A673 (cell line): ENCODE measurements at regions not wholly inside any gene's neighbourhood (a gene's known extent, or its start where the extent isn't known, plus 50 kb on each side); places are given as distances from the start of the nearest gene placed in this dataset.

Experiments used
- BruUV-seq: library from RNA; stranded (reverse); fragments of 400-500 nt; replicated peaks from 2 replicates; lab custom pipeline; 2021; lab: Mats Ljungman, UMichigan
- CTCF ChIA-PET: fragments of 300-600 bp; sonication (Branson Sonifier 250); formaldehyde crosslinking; loops from one replicate; lab custom pipeline; 2022; ENCODE audit warnings: antibody characterized with exemption; lab: Charles Lee
- POLR2A ChIA-PET: fragments of 300-600 bp; sonication (Branson Sonifier 250); formaldehyde crosslinking; loops from one replicate; lab custom pipeline; 2022; ENCODE audit warnings: antibody characterized with exemption; ENCODE audit not compliant: low non-redundant PET; lab: Charles Lee
- DNase-seq: peaks from one replicate; pipeline ENCODE4 v3.0.0-alpha.2; 2015; ENCODE audit warnings: low spot score
- H3K27ac ChIP-seq: fragments of 200-600 bp; sonication (generic); 2 replicates; pipeline ENCODE4 v1.5.1; 2016; ENCODE audit warnings: mixed run types, low read depth, mild to moderate bottlenecking, mixed read lengths, antibody characterized with exemption, low read length; ENCODE audit not compliant: poor library complexity, severe bottlenecking
- H3K27me3 ChIP-seq: fragments of 200-600 bp; sonication (generic); replicated peaks from 2 replicates; pipeline ENCODE4 v1.6.1; 2017; ENCODE audit warnings: mixed run types, low read depth, mild to moderate bottlenecking, mixed read lengths, antibody characterized with exemption, low read length; ENCODE audit not compliant: insufficient read depth, poor library complexity
- H3K36me3 ChIP-seq: fragments of 200-600 bp; sonication (generic); 2 replicates; pipeline ENCODE4 v1.6.1; 2016; ENCODE audit warnings: mixed run types, mild to moderate bottlenecking, mixed read lengths, antibody characterized with exemption, low read length; ENCODE audit not compliant: insufficient read depth, poor library complexity, severe bottlenecking
- H3K4me1 ChIP-seq: fragments of 200-600 bp; sonication (generic); 2 replicates; pipeline ENCODE4 v1.6.1; 2017; ENCODE audit warnings: mixed run types, mild to moderate bottlenecking, mixed read lengths, antibody characterized with exemption, low read length; ENCODE audit not compliant: insufficient read depth, poor library complexity, severe bottlenecking
- H3K4me3 ChIP-seq: fragments of 200-600 bp; sonication (generic); 2 replicates; pipeline ENCODE4 v1.5.1; 2016; ENCODE audit warnings: low read depth, mixed run types, mild to moderate bottlenecking, mixed read lengths, low read length; ENCODE audit not compliant: poor library complexity, severe bottlenecking
- H3K9me3 ChIP-seq: fragments of 200-600 bp; sonication (generic); 2 replicates; pipeline ENCODE4 v1.6.1; 2016; ENCODE audit warnings: mixed run types, low read depth, mild to moderate bottlenecking, mixed read lengths, antibody characterized with exemption, low read length; ENCODE audit not compliant: poor library complexity, severe bottlenecking
- EZH2 ChIP-seq: fragments of 200-600 bp; sonication (generic); IDR thresholded peaks from 2 replicates; pipeline ENCODE4 v1.6.1; 2017; ENCODE audit warnings: borderline replicate concordance, low read depth, mild to moderate bottlenecking, mixed read lengths, antibody characterized with exemption, low read length; ENCODE audit not compliant: poor library complexity, severe bottlenecking
- intact Hi-C: fragments of 100-400 bp; cut with micrococcal nuclease; formaldehyde crosslinking; loops from one replicate; pipeline ENCODE4 v1.10.0; 2022; ENCODE audit not compliant: unreplicated experiment
- TF ChIP-seq, protein P1 (sequence below): fragments of 300-800, 200-600 bp; sonication (generic); conservative IDR thresholded peaks from 2 replicates; pipeline ENCODE4 v1.5.1; 2017; ENCODE audit warnings: low read depth, mild to moderate bottlenecking, antibody characterized with exemption, low read length, moderate library complexity, mixed read lengths

DNA sequence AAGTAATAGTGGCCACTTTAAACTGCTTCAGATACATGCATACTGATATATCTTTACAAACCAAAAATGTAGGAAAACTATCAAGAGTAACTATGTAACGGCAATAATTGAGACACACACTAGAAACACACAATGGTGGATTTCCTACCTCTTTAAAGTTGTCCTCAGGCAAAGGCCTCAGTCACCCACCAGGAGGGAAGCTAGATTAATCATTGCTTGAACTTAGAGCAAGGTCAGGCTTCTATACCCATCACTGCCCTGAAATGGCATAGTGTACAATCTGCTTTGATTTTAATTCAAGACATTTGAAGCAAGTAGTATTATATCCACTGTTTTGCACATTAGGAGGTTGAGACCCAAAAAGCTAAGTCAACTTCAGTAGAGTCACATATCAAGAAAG lies 110.9 kb downstream of the AREG start:
- ChIA-PET POLR2A (no interaction called here), CTCF (no interaction called here)
- Histone ChIP-seq H3K27me3 (no peaks in the 10 kb centered on the region), H3K4me3 (no peak overlapping the region), H3K36me3 (no peaks in the 10 kb centered on the region), H3K27ac (no peak overlapping the region), H3K4me1 (no peaks in the 10 kb centered on the region), H3K9me3 (no peaks in the 10 kb centered on the region)
- DNase-seq = no peak
- intact Hi-C loops = no loop called here
- BruUV-seq = no TSS peak
- TF ChIP-seq EZH2 = no peak
- TF ChIP-seq, protein P1, sequence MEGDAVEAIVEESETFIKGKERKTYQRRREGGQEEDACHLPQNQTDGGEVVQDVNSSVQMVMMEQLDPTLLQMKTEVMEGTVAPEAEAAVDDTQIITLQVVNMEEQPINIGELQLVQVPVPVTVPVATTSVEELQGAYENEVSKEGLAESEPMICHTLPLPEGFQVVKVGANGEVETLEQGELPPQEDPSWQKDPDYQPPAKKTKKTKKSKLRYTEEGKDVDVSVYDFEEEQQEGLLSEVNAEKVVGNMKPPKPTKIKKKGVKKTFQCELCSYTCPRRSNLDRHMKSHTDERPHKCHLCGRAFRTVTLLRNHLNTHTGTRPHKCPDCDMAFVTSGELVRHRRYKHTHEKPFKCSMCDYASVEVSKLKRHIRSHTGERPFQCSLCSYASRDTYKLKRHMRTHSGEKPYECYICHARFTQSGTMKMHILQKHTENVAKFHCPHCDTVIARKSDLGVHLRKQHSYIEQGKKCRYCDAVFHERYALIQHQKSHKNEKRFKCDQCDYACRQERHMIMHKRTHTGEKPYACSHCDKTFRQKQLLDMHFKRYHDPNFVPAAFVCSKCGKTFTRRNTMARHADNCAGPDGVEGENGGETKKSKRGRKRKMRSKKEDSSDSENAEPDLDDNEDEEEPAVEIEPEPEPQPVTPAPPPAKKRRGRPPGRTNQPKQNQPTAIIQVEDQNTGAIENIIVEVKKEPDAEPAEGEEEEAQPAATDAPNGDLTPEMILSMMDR = no peak

DNA sequence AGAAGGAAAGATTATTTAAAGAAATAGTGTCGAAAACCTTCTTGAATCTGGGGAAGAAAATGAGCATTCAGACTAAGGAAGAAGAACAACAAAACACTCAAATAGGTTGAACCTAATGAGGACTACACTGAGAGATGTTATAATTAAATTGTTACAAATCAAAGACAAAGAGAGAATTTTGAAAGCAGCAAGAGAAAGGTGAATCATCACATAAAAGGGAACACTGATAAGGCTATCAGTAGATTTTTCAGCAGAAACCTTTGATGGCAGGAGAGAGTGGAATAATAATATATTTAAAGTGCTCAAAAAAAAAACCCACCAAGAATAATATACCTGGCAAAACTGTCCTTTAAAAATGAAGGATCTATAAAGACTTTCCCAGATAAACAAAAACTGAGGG lies 114.9 kb downstream of the AREG start:
- DNase-seq = no peak
- intact Hi-C loops = no loop called here
- Histone ChIP-seq H3K27me3 (no peaks in the 10 kb centered on the region), H3K4me1 (no peaks in the 10 kb centered on the region), H3K9me3 (no peaks in the 10 kb centered on the region), H3K4me3 (no peak overlapping the region), H3K27ac (no peak overlapping the region), H3K36me3 (no peaks in the 10 kb centered on the region)
- BruUV-seq = no TSS peak
- no peak for TF ChIP-seq EZH2
- TF ChIP-seq, protein P1 = no peak
- ChIA-PET POLR2A (no interaction called here), CTCF (no interaction called here)

DNA sequence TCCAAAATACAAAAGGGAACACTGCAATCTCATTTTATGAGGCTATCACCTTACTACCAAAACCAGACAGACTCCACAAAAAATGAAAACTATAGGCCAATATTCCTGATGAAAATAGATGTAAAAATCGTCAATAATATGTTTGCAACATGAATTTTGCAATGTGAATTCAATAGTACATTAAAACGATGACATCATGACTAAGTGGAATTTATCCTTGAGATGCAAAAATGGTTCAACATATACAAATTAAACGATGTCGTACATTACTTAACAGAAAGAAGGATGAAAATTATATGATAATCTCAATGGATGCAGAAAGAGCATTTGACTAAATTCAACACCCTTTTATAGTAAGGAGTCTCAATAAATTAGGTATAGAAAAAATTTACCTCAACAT lies 123.0 kb downstream of the AREG start:
- H3K4me1 ChIP-seq = no peaks in the 10 kb centered on the region
- H3K27me3 ChIP-seq = no peaks in the 10 kb centered on the region
- no peaks in the 10 kb centered on the region for H3K9me3 ChIP-seq
- H3K27ac ChIP-seq = no peak overlapping the region
- TF ChIP-seq, protein P1 = no peak
- no peak for TF ChIP-seq EZH2
- intact Hi-C loops = no loop called here
- ChIA-PET CTCF (no interaction called here), POLR2A (no interaction called here)
- no peak for DNase-seq
- no peaks in the 10 kb centered on the region for H3K36me3 ChIP-seq
- no TSS peak for BruUV-seq
- no peak overlapping the region for H3K4me3 ChIP-seq

DNA sequence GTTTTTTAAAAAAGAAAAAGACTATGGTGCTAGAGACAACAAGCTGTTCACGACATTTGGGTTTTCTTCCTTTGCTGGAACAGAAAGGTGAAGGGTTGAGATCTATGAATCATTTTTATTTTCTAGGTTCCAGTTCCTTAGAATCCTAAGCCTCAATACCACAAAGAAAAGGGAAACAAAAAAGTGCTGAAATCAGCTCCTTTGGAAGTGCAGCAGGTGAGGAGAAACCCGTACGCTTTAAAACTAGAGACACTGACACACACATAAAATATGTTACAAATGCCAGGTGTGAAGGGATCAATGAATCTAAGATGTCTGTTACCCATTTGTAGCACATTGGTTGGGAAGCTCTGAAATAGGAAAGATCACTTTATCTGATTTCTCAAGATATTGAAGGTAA lies 125.2 kb downstream of the AREG start:
- CTCF ChIA-PET = no interaction called here
- Histone ChIP-seq H3K27ac (no peak overlapping the region), H3K27me3 (no peaks in the 10 kb centered on the region)

More for the DNA sequence above, 125.2 kb downstream of the AREG start:
- DNase-seq = no peak
- BruUV-seq = no TSS peak
- intact Hi-C loops = no loop called here
- H3K36me3 ChIP-seq = no peaks in the 10 kb centered on the region
- TF ChIP-seq EZH2 = no peak
- TF ChIP-seq, protein P1 = no peak
- H3K9me3 ChIP-seq = no peaks in the 10 kb centered on the region
- no peaks in the 10 kb centered on the region for H3K4me1 ChIP-seq
- H3K4me3 ChIP-seq = no peak overlapping the region
- POLR2A ChIA-PET = no interaction called here
